MM.1S (cell line): ENCODE measurements at regions not wholly inside any gene's neighbourhood (a gene's known extent, or its start where the extent isn't known, plus 50 kb on each side); places are given as distances from the start of the nearest gene placed in this dataset.

Experiments
- DNase-seq: peaks from one replicate; pipeline ENCODE4 v3.0.0-alpha.2; 2015
- H2AFZ ChIP-seq: fragments of 300-600 bp; sonication (generic); 2 replicates; pipeline ENCODE4 v1.6.0; 2016; ENCODE audit warnings: antibody characterized with exemption, low read length
- H3F3A ChIP-seq: fragments of 300-600 bp; sonication (generic); 2 replicates; pipeline ENCODE4 v1.6.1; 2016; ENCODE audit warnings: mild to moderate bottlenecking, antibody characterized with exemption, low read length, moderate library complexity, mixed read lengths; ENCODE audit not compliant: insufficient read depth
- H3K27ac ChIP-seq: fragments of 300-600 bp; sonication (generic); 2 replicates; pipeline ENCODE4 v1.5.1; 2016; ENCODE audit warnings: mild to moderate bottlenecking, low read length
- H3K27me3 ChIP-seq: fragments of 300-600 bp; sonication (generic); replicated peaks from 2 replicates; pipeline ENCODE4 v1.6.0; 2016; ENCODE audit warnings: low read length; ENCODE audit not compliant: insufficient read depth
- H3K36me3 ChIP-seq: fragments of 300-600 bp; sonication (generic); replicated peaks from 2 replicates; pipeline ENCODE4 v1.6.1; 2016; ENCODE audit warnings: mild to moderate bottlenecking, low read length, mixed read lengths; ENCODE audit not compliant: insufficient read depth
- H3K4me1 ChIP-seq: fragments of 300-600 bp; sonication (generic); 2 replicates; pipeline ENCODE4 v1.6.1; 2016; ENCODE audit warnings: low read length, mixed read lengths
- H3K4me2 ChIP-seq: fragments of 300-600 bp; sonication (generic); 2 replicates; pipeline ENCODE4 v1.6.0; 2016; ENCODE audit warnings: low read depth, low read length
- H3K4me3 ChIP-seq: fragments of 300-600 bp; sonication (generic); 2 replicates; pipeline ENCODE4 v1.5.1; 2016; ENCODE audit warnings: low read length, mixed read lengths
- H3K79me2 ChIP-seq: fragments of 300-600 bp; sonication (generic); 2 replicates; pipeline ENCODE4 v1.6.1; 2016; ENCODE audit warnings: mixed run types, low read length, mixed read lengths
- H3K9ac ChIP-seq: fragments of 300-600 bp; sonication (generic); 2 replicates; pipeline ENCODE4 v1.6.1; 2016; ENCODE audit warnings: low read length, mixed read lengths
- H3K9me2 ChIP-seq: fragments of 300-600 bp; sonication (generic); replicated peaks from 2 replicates; pipeline ENCODE4 v1.6.1; 2016; ENCODE audit warnings: mild to moderate bottlenecking, low read length, mixed read lengths; ENCODE audit not compliant: insufficient read depth
- H3K9me3 ChIP-seq: fragments of 300-600 bp; sonication (generic); replicated peaks from 2 replicates; pipeline ENCODE4 v1.6.1; 2016; ENCODE audit warnings: mild to moderate bottlenecking, low read length, mixed read lengths; ENCODE audit not compliant: insufficient read depth
- H4K20me1 ChIP-seq: fragments of 300-600 bp; sonication (generic); 2 replicates; pipeline ENCODE4 v1.6.1; 2016; ENCODE audit warnings: mild to moderate bottlenecking, low read length, moderate library complexity, mixed read lengths; ENCODE audit not compliant: insufficient read depth
- CTCF ChIP-seq: fragments of 300-600 bp; sonication (generic); IDR thresholded peaks from 2 replicates; pipeline ENCODE4 v1.5.1; 2016; ENCODE audit warnings: antibody characterized with exemption, low read length, mixed read lengths
- EZH2 ChIP-seq: fragments of 300-600 bp; sonication (generic); optimal IDR thresholded peaks from 2 replicates; pipeline ENCODE3; 2017; ENCODE audit warnings: low read depth, mild to moderate bottlenecking, antibody characterized with exemption, low read length, mixed read lengths
- EZH2phosphoT487 ChIP-seq: fragments of 300-600 bp; sonication (generic); IDR thresholded peaks from 2 replicates; pipeline ENCODE4 v1.6.1; 2018; ENCODE audit warnings: antibody characterized with exemption, low read length

DNA sequence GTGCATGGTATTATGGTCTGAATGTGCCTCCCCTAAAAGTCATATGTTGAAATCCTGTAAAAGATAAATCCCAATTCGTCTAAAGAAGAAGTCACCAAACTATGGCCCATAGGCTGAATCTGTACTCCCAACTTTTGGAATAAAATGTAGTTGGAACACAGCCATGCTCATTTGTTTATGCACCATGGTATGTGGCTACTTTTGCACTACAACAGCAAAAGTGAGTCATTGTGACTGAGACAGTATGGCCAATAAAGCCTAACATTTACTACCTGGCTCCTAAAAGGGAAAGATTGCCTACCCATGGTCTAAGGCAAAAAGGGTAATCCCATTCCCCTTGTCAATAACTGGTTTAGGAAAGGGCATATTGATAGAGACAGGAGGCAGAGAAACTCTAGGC, 101.8 kb downstream of the LRIG3 start:
- no peak overlapping the region for H2AFZ ChIP-seq
- H3K9me3 ChIP-seq = no peaks in the 10 kb centered on the region
- H3K9me2 ChIP-seq = no peaks in the 10 kb centered on the region
- H3K27ac ChIP-seq = no peak overlapping the region
- no peaks in the 10 kb centered on the region for H3K79me2 ChIP-seq
- no peak for TF ChIP-seq EZH2phosphoT487
- no peak for TF ChIP-seq CTCF
- TF ChIP-seq EZH2 = no peak
- DNase-seq = no peak
- no peak overlapping the region for H3K9ac ChIP-seq
- H3K4me1 ChIP-seq = no peaks in the 10 kb centered on the region
- H4K20me1 ChIP-seq = no peaks in the 10 kb centered on the region
- no peaks in the 10 kb centered on the region for H3K36me3 ChIP-seq
- no peaks in the 10 kb centered on the region for H3F3A ChIP-seq
- H3K4me2 ChIP-seq = no peak overlapping the region
- H3K27me3 ChIP-seq = no peaks in the 10 kb centered on the region
- H3K4me3 ChIP-seq = no peak overlapping the region

- Histone ChIP-seq H3K27me3 (no peaks in the 10 kb centered on the region), H3K4me3 (no peak overlapping the region), H3K4me2 (no peak overlapping the region), H3K9ac (no peak overlapping the region), H3K79me2 (no peaks in the 10 kb centered on the region), H3K36me3 (no peaks in the 10 kb centered on the region), H3K9me2 (no peaks in the 10 kb centered on the region), H3F3A (no peaks in the 10 kb centered on the region), H2AFZ (no peak overlapping the region), H4K20me1 (no peaks in the 10 kb centered on the region), H3K9me3 (no peaks in the 10 kb centered on the region), H3K4me1 (no peaks in the 10 kb centered on the region), H3K27ac (no peak overlapping the region)
- TF ChIP-seq EZH2 (no peak), CTCF (no peak), EZH2phosphoT487 (no peak)
- no peak for DNase-seq
Observed at GRCh38 chr12:58819345-58819744, 101.0 kb downstream of the LRIG3 start.

- Histone ChIP-seq H3K4me1 (no peaks in the 10 kb centered on the region), H3K27me3 (no peaks in the 10 kb centered on the region), H3K27ac (no peak overlapping the region), H3K36me3 (no peaks in the 10 kb centered on the region), H3K9ac (no peak overlapping the region), H3K9me3 (no peaks in the 10 kb centered on the region), H3K79me2 (no peaks in the 10 kb centered on the region), H3K9me2 (no peaks in the 10 kb centered on the region), H4K20me1 (no peaks in the 10 kb centered on the region), H3K4me2 (no peak overlapping the region), H3F3A (no peaks in the 10 kb centered on the region), H3K4me3 (no peak overlapping the region), H2AFZ (no peak overlapping the region)
- no peak for DNase-seq
- TF ChIP-seq CTCF (no peak), EZH2 (no peak), EZH2phosphoT487 (no peak)
Observed at GRCh38 chr12:58819985-58820384, 100.3 kb downstream of the LRIG3 start.
